HG03039 (cell line): ENCODE measurements at regions not wholly inside any gene's neighbourhood (a gene's known extent, or its start where the extent isn't known, plus 50 kb on each side); places are given as distances from the start of the nearest gene placed in this dataset.

Source experiments
- ATAC-seq: cut with Tn5 transposase; IDR thresholded peaks from one replicate; pipeline ENCODE4 v1.9.1; 2021; ENCODE audit warnings: mild to moderate bottlenecking, moderate library complexity; ENCODE audit not compliant: unreplicated experiment

GRCh38 chr5:40389591-40389990, 290.1 kb upstream of the PTGER4 start:
- no peak for ATAC-seq

- ATAC-seq, result peak; percentile 84
These were observed 293.4 kb upstream of the PTGER4 start for GRCh38 chr5:40386289-40386688.

- no peak for ATAC-seq
These were observed 294.2 kb upstream of the PTGER4 start for GRCh38 chr5:40385544-40385943.

- ATAC-seq, result no peak
These were observed 294.8 kb upstream of the PTGER4 start for GRCh38 chr5:40384782-40385390.

GRCh38 chr5:40383749-40384651, 295.7 kb upstream of the PTGER4 start:
- ATAC-seq, result peak; percentile 33

- no peak for ATAC-seq
These were observed 297.9 kb upstream of the PTGER4 start for GRCh38 chr5:40381676-40382363.

GRCh38 chr5:40381016-40381415, 298.7 kb upstream of the PTGER4 start:
- ATAC-seq, result no peak

- peak; percentile 65 for ATAC-seq
These were observed 301.1 kb upstream of the PTGER4 start for GRCh38 chr5:40378396-40379177.

GRCh38 chr5:40376566-40376965, 303.1 kb upstream of the PTGER4 start:
- peak; percentile 42 for ATAC-seq

- no peak for ATAC-seq
These were observed 304.9 kb upstream of the PTGER4 start for GRCh38 chr5:40374853-40375252.

GRCh38 chr5:40368200-40368599, 311.5 kb upstream of the PTGER4 start:
- ATAC-seq, result no peak

- ATAC-seq, result no peak
These were observed 312.5 kb upstream of the PTGER4 start for GRCh38 chr5:40367255-40367654.

GRCh38 chr5:40365342-40366330, 314.1 kb upstream of the PTGER4 start:
- ATAC-seq, result peak; percentile 67

- no peak for ATAC-seq
These were observed 315.3 kb upstream of the PTGER4 start for GRCh38 chr5:40364441-40364840.

GRCh38 chr5:40361378-40361777, 318.3 kb upstream of the PTGER4 start:
- ATAC-seq, result no peak

GRCh38 chr5:40360685-40361084, 319.0 kb upstream of the PTGER4 start:
- no peak for ATAC-seq

GRCh38 chr5:40359832-40360231, 319.9 kb upstream of the PTGER4 start:
- no peak for ATAC-seq

- no peak for ATAC-seq
These were observed 320.6 kb upstream of the PTGER4 start for GRCh38 chr5:40359093-40359492.

- no peak for ATAC-seq
These were observed 323.5 kb upstream of the PTGER4 start for GRCh38 chr5:40356248-40356647.

- no peak for ATAC-seq
These were observed 323.9 kb upstream of the PTGER4 start for GRCh38 chr5:40355846-40356245.
